GM13976 (cell line): ENCODE measurements at regions not wholly inside any gene's neighbourhood (a gene's known extent, or its start where the extent isn't known, plus 50 kb on each side); places are given as distances from the start of the nearest gene placed in this dataset.

Experiments used
- DNase-seq: peaks from one replicate; pipeline ENCODE4 v3.0.0; 2012; ENCODE audit warnings: low spot score
- in situ Hi-C: fragments of 300-500 bp; cut with MboI; formaldehyde crosslinking; loops from one replicate; pipeline ENCODE4 v1.12.0; 2022; ENCODE audit warnings: low sequenced_read_pairs, mixed read lengths, inconsistent platforms; ENCODE audit not compliant: unreplicated experiment
- TF ChIP-seq, protein P1 (sequence below): IDR thresholded peaks from 2 replicates; pipeline ENCODE4 v1.5.1; 2012; ENCODE audit warnings: borderline replicate concordance, mild to moderate bottlenecking; ENCODE audit not compliant: insufficient read depth; ENCODE audit errors: extremely low read depth, missing control alignments, control extremely low read depth

- TF ChIP-seq, protein P1, sequence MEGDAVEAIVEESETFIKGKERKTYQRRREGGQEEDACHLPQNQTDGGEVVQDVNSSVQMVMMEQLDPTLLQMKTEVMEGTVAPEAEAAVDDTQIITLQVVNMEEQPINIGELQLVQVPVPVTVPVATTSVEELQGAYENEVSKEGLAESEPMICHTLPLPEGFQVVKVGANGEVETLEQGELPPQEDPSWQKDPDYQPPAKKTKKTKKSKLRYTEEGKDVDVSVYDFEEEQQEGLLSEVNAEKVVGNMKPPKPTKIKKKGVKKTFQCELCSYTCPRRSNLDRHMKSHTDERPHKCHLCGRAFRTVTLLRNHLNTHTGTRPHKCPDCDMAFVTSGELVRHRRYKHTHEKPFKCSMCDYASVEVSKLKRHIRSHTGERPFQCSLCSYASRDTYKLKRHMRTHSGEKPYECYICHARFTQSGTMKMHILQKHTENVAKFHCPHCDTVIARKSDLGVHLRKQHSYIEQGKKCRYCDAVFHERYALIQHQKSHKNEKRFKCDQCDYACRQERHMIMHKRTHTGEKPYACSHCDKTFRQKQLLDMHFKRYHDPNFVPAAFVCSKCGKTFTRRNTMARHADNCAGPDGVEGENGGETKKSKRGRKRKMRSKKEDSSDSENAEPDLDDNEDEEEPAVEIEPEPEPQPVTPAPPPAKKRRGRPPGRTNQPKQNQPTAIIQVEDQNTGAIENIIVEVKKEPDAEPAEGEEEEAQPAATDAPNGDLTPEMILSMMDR = no peak
- no peak for DNase-seq
- in situ Hi-C loops = loop anchor here (25.0 kb wide), 1 partner anchor 111 kb away; no protein-coding TSS in a partner anchor
These were observed 280.7 kb downstream of the SLITRK1 start for GRCh38 chr13:83601539-83601938.

DNA sequence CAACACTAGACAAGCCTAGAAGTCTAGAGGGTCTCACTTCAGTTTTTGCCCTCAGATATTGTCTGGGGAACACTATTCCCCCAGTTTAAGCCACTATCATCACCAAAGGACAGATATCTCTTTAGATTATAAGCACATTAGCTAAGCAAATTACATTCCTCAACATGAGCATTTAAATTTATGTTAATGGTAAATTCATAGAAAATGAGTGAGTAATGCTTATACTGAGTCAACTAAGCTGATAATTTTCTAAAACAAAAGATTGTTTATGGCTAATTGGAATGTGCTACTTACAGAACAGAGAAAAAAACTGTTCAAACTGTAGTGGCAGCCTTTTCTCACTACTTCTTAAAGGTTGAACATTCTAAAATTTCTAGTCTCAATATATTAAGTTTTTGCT lies 290.2 kb downstream of the SLITRK1 start:
- DNase-seq = no peak
- in situ Hi-C loops = no loop called here
- TF ChIP-seq, protein P1 = no peak

- in situ Hi-C loops = no loop called here
- DNase-seq = no peak
- TF ChIP-seq, protein P1 = no peak
These were observed 292.5 kb downstream of the SLITRK1 start for GRCh38 chr13:83589814-83590213.

DNA sequence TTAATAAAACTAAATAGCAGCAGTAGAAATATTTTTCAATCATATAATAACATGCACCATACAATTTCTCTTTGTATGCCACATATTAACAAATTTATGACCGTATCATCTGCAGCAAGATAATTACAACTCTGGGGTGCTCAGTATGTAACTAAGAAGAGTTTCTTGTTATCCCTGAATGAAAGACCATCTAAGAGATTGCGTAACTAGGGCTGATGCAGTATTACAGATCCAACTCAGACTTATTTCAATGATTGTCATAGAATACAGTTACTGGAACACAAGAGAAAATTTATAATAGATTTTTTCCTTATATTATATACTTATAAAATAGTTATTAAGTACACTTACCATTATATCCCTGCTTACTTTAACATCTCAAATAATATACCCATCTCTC lies 305.1 kb downstream of the SLITRK1 start:
- TF ChIP-seq, protein P1 = no peak
- DNase-seq = no peak
- in situ Hi-C loops = no loop called here

DNA sequence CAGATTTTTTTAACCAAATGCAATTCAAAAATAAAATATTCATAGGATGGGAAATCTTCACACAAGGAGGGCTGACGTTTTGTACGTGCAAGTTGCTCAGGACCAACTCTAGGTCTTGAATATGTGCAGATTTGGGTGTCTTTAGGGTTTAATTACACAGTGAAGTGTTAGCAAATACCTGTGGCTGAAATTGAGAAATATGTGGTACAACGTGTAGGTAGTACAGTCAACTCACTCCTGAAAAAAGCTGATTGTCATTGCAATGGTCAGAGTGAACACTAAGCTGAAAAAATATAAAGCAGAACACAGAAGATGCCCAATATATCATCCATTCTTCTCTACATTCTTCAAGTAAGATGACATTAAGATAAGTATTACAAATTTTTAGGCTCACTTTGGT lies 314.3 kb downstream of the SLITRK1 start:
- in situ Hi-C loops = no loop called here
- TF ChIP-seq, protein P1 = no peak
- no peak for DNase-seq

DNA sequence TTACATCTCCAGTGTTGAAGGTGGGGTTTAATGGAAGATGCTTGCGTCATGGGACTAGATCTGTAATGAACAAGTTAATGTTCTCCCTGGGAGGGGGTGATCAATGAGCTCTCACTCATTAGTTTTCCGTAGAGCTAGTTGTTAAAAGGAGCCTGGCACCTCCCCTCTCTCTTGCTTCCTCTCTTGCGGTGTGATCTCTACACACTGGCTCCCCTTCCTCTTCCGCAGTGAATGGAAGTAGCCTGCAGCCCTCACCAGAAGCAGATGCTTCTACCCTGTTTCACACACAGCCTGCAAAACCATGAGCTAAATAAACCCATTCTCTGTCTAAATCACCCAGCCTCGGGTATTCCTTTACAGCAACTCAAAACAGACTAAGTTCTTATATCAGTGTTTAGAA lies 318.8 kb downstream of the SLITRK1 start:
- TF ChIP-seq, protein P1 = no peak
- in situ Hi-C loops = no loop called here
- DNase-seq = no peak

DNA sequence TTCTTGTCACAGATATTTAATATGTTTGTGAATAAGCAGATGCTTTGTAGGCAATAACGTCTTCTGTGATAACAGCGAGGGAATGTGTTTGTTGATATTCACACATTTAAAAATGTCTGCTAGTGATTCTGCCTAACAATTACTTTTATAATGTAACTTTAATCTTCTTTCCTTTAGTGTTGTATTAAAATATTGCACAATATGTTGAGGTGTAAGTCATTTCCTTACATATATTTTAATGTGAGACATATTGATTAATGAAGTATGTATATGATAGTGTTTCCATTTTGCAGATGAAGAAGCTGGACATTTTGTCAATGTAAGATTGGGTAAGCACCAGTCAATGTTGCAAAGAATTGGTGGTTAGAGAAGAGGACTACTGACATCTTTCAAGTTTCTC lies 324.4 kb downstream of the SLITRK1 start:
- in situ Hi-C loops = no loop called here
- TF ChIP-seq, protein P1 = no peak
- DNase-seq = no peak
